Islet precursor cell (in vitro differentiated cells): ENCODE measurements at regions not wholly inside any gene's neighbourhood (a gene's known extent, or its start where the extent isn't known, plus 50 kb on each side); places are given as distances from the start of the nearest gene placed in this dataset.

Source experiments
- DNase-seq: peaks from one replicate; pipeline ENCODE4 v3.0.0-alpha.2; 2018

DNA sequence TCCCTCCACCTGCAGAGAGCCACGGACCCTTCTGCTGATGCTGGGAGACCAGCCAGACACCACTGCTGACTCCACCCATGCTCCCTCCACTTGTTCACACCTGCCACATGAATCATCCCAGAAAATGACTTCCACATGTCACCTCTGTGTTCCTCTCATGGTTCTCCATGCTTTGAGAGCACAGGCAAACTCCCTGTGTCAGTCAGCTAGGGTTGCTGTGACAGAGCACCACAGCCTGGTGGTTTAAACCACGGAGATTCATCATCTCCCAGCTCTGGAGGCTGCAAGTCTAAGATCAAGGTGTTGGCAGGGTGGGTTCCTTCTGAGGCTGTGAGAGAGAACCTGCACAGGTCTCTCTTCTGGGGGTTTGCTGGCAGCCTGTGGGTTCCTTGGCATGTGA is 381.4 kb downstream of the GADD45G start:
- no peak for DNase-seq

DNA sequence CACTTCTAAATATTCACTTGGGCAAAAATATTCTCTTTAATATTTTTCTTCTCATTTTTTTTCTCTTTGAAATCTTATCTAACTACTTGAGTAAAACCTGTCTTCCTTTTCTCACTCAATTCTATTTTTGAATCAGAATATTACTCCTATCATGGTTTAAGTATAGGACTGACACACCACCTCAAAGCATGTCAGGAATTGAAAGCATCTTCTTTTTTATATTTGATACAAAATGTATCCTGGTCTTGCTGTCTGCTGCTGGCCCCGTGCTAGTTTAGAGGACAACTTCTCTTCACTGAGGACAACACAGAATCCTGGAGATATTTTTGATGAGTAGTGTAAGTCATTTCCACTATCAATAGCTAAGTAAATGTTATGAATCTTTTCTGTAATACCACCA is 383.6 kb downstream of the GADD45G start:
- no peak for DNase-seq

DNA sequence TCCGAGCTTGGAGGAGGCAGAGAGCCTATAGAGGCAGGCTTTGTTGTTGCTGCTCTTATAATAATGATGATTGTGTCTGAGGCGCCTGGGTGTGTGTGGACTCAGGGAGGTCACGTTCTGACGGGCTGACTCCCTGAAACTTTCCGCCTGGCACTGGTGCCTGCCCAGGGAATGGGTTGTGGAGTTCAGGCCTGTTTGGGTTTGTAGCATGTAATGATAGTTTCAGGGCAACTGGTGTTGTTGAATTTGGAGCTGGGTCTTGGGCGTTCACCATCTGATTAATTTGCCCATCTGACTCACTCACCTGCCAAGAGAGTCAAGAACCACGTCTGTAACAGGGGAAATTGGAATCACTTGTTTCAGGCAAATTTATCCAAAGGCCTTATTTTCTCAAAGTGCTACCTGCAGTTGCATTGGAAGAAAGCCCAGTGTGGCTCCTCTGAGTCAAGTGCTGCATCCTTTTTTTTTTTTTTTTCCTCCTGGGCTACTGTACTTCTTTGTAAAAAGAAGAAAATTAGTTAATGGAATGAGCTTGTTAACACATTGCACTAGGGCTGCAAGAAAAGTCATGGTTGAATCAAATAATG is 386.5 kb downstream of the GADD45G start:
- no peak for DNase-seq

DNA sequence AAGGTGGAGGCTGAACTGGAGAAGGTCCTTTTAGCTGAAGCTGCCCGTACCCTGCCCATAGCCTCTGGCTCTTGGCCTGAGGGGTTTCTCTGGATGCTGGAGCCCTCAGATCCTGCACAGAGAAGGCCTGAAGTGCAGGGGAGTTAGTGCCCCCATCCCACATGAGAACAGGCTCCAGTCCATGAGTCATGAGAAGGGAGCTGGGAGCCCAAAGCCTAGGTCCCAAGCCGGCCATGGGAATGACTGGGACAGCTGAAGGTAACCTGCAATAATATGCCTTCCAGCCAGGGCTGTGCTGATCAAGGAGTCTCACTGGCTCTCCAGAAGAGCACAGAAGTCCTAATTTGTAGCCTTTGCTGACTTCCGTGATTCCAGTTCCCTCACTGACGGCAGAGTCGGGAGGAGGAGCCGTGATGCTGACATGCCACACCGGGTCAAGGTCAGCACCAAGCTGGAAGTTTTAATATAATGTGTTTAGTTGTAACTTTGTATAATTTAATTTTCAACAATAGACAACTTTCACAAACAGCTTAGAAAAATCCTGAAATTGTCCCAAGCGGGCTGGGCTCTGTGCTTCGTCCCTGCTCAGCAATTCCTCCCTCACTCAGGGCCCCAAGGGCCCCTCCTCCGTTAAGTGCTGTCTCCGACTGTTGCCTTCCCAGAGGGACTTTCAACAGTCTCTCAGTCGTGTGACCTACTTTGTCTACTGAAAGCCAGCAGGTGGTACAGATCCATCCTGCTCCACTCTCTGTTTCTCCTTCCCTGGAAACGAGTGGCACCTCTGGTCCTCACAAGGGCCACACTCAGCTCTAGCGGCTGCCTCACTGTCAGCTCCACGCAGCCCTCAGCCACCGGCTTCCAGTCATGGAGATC is 387.8 kb downstream of the GADD45G start:
- no peak for DNase-seq

DNA sequence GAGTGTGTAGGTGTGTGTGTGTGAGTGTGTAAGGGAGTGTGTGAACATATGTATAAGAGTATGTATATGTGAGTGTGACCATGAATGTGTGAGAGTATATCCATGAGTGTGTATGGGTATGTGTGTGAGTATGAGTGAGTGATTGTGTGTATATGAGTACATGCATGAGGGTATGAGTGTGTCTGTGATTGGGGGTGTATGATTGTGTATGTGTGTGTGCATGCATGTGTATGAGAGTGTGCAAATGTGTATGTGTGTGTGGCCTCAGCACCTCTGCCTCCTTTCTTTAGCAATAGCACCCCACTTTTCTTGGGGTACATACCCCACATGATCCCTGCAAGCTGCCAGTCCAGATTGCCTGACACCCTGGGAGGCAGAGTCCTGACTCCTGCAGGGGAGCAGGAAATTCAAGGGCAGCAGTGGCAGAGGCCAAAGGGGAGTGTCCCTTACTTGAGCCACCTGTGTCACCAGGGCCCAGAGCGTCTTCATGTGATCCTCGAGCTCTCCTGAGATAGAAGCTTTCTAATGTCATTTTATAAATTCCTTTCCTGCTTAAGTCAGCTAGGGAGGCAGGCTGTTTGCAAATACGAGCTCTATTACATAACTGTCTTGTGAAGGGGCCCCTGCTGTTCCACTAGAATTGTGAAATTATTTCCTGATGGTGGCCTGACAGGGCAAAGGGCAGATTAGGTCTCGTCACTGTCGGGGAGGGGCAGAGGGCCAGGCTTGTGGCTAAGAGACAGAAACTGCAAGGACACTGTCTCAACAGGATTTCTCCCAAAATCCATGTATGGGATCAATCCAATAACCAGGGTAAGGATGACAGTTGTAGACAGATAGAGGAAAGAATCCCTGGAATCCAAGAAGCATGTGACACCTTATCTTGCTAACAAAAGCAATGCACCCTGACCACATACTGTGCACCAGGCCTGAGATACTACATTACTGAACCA is 389.1 kb downstream of the GADD45G start:
- peak; percentile 67 for DNase-seq

DNA sequence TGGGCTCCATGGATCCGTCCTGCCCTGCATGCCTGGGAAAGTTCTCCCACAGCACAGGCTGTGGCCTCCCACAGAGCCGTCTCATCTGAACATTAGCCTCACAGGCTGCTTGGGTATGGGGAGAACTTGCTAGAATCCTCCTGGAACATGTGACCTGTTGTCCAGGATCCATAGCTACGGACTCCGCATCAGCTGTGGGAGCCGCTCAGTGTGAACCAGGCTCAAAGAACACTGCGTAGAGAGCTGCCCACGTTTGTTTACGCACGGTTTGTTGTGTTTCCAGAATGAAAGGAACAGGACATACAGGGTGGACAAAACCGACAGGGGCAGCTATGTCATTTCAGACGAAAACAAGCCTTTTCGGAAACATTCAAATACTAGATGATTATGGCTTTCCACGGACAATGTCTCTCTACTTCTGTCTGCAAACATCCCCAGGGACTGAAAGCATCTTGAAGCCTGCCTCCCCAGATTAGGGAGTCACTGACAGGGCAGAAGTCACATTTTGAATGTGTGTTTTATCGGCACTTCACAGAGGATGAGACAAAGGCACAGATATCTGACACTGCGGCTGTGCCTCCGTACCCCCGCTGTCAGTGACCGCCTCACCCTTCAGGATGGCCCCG is 390.3 kb downstream of the GADD45G start:
- DNase-seq, result no peak

DNA sequence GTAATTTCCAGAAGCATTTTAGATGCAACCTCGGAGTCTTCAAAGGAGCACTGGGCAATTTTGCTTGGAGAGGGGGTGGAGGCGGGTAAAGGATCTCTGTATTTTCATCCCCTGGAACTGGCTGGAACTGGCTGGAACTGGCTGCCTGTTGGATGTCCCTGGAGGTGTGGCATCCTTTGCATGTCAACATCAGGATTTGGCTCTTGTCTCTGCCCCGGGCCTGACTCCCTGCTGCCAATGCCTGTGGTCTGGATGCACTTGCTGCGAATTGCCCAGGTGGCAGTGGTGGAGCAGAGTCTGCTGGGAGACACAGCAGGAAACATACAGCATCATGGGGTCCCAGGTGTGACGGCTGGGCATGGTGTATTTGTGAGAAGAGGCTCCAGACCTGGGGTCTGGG is 391.3 kb downstream of the GADD45G start:
- no peak for DNase-seq

DNA sequence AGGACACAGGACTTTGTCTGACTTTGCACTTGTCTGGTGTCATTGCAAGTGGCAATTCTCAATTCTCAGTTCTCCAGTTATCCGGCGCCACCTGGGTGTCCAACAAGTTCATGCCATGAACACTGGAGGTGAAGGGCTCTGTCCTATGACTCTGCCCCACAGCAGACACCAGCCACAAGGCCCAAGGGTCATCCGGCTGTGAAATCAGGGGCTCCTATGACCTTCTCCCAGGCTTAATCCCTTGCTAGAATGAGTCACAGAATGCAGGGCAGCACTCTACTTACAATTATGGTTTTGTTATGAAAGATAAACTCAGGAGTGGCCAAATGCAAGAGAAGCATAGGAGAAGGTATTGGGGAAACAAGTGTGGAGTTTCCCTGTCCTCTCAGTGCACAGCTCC is 392.0 kb downstream of the GADD45G start:
- no peak for DNase-seq

DNA sequence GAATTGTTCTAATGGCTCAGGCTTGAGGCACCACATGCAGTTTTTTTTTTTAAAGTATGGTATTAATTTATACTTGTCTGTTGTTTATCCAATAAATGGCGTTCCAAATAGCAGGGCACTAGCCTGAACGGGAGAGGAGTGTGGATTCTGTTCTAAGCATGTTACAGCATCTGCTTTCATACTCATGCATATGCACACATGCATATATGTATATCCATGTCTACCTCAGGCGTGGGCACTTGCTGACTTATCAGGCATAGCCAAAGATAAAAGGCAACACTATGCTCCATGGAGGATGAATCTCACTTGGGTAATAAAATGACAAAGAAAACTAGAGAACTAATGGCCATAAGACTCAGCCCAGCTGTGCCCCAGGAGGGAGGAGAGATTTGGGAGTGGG is 393.8 kb downstream of the GADD45G start:
- DNase-seq, result no peak

DNA sequence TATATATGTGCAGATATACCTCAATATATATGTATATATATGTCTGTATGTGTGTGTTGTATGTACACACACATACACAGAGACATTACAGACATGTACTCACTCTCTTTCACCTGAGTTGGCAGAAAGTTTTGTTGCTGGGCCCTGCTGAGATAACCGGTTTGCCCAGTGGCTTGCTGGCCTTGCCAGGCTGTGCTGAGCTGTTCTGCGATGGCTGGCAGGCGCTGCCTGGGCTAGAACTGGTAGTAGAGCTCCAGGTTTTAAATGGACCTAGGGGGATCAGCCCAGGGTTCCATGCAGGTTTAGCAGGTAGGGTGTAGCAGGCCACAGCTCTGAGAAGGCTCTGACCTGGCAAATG is 394.3 kb downstream of the GADD45G start:
- DNase-seq, result no peak

DNA sequence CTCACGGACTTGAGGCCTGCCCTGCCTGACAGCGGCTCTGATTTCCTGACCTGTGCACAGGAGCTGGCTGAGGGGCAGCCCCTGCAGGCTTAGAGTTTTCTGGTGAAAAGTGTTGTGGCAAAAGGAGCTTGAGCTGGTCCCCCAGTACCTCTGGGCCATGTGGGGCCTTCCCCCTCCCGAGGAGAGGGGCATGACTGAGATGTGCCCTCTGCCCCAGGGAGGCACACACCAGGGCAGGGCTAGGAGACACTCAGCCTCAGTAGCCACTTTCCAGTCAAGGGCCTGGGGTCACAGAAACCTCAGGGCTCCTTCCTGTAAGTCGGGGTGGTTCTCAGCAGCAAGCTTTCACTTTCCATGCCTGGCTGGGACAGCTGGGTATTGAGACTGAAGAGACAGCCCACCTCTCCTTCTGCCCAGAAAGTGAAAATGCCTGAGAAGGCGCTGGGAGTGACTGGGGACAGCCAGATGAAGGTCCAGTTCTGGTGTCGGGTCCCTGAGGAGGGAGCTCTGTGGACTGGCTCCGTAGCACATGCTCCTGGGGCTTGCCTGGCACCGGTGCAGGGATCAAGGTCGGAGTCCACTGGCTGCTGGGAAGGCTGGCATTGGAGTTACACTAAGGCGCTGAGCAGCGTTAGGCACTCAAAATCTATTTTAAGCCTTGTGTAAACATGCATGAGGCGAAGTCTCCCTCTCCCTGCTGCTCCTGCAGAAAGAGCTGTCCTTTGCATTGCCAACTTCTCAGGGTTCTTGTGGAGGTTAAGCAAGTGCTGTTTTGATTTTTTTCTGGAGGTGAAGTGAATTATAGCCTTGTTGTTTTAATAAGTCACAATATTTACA is 394.9 kb downstream of the GADD45G start:
- DNase-seq, result no peak

DNA sequence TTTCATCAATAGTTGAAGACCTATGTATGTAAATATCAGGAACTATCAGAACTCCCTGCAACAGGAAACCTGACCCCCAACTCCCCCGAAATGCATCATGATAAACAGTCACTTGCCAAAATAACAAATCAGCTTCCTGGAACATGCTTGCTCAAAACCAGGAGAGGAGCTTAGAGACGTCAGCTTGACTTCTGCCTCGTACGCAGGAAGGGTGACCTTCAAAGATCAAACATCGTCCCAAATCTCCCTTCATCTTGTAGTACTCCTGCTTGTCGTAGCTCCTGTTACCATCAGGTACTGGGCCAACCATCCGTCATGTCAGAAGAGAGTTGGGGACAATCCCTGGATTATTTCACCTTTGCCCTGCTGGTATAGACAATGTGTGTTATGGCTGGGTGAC is 396.1 kb downstream of the GADD45G start:
- DNase-seq, result no peak

DNA sequence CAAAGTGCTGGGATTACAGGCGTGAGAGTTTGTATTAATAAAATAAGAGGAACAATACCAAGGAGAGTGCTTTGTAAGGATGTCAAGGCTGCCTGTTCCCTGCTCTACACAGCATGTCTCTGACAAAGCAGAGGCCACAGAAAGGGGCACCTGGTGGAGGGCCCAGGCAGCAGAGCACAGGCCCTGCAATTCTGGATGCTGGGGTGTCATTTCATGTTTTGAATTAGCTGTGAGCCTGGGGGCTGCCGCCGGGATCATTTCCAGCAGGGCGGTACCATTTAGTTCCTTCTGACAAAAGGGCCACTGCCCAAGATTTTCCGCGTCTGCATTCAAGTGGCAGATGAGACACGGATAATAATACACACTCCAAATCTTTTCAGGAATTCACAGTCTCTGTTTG is 396.9 kb downstream of the GADD45G start:
- DNase-seq, result no peak

DNA sequence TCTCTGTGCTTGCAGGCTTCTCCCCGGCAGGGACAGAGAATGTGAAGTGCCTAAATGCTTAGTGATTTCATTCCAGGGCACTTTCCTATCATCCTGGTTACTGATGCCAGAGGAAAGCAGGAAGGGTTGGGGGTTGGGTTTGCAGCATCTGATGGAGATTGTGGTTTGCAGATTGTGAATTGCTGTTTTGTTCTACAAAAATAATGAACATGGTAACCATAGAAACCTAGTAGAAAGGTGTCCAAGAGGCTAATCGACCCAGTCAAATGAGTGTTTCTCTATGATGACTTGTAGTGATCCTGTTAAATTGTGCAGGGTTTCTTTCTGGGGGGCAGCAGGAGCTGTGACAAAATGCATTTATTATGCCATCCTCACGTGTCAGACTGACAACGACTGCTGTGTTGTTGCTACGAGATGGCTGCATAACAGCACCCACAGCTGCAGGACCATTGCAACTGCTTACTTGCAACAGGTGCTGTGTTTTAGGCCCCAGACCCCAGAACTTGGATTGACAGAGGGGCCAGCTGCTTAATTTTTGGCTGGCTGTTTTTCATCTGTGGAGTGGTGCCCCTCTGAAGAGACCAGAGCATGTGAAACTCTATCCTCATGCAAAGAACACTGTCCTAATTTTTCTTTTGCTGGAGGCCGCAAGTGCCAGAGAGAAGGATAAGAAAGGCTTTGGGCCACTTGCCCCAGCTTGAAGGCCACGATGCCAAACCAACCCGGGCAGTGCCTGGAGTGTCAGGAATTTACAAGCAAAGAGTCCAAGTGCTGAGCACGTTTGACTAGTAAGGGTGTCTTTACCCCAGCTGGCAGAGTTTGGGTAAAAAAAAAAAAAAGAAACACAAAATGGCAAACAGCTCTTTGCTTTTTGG is 397.8 kb downstream of the GADD45G start:
- no peak for DNase-seq

DNA sequence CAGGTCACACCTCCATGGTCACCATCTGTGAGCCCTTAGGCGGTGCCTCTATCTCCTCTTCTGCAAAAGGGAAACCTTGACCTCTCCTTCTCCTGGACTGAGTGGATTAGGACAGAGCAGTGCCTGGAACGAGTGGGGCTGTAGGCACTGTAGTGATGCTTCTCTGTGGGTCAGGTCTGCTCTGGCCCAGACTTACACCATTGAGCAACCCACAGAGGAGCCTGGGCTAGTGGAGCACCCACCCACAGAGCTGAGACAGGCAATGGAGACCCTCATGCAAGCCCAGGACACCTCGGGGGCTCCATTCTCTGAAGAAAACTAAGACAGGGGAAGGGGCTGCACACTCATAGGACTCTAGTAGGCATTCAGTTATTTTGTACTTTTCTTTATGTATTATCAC is 400.6 kb downstream of the GADD45G start:
- no peak for DNase-seq

DNA sequence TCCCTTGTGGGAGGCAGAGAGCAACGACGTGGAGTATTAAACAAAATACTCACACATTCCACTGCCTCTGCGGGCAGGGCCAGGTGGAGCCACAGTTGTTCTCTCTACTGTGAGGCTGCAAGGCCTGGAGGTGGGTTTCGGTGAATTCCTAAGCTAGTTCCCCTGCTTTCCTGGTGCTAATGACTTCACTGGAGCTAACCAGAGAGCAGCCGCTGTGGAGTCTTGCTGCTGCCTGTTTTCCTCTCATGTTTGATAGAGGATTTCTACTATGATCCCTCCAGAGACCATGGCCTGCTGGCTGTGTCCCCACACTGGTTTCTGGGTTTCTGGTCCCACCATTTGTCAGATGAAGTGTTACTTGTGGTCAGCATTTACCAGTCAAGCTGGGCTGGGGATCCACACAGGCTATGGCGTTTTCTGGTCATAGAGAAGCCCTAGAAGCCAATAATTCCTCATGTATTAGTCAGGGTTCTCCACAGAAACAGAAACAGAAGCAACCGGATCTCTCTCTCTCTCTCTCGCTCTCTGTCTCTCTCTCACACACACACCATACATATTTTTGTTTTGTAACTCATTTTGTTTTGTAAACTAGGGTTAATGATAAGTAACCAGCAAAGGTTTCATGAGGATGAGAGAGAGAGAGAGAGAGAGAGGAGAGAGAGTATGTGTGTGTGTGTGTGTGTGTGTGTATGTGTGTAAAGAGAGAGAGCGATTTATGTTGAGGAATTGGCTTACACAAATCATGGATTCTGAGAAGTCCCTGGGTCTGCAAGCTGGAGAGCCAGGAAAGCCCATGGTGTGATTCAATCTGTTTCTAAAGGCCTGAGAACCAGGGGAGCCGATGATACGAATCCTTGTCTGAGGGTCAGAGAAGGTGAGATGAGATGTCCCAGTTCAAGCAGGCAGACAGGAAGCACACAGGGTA is 403.0 kb downstream of the GADD45G start:
- DNase-seq, result peak; percentile 88

DNA sequence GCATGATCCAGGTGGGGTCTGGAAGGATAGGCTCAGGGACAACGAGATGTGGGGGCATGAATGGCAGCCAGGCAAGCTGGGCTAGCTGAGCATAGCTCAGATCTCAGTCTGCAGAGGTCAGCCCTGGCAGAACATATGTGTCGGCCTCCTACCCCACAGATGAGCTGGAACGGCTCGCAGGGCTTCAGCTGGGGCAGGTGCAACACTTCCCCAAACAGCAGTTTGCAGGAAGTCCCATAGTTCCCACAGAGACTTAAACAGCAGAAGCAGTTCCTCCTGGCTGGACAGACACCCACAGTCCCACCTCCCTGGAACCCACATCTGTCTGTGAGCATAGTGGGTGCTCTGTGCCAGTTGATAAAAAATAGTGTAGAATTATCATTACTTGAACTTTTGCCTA is 404.6 kb downstream of the GADD45G start:
- no peak for DNase-seq

DNA sequence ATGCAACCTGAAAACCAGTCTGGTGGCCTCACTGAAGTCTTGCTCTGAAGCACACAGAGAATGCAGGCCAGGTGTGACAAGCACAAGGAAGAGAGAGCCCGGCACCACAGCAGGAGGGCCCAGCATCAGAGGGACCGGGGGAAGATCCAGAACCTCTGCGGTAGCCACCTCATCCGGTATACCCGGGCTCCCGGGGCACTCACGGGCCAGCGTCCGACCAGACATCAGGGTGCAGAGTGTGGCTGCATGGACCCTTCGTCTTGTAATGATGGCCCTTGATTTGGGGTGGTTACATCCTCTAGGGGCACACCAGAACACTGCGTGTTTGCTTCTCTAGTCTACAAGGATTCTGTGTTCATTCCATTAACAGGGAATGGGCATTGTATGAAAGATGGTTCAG is 406.0 kb downstream of the GADD45G start:
- no peak for DNase-seq

DNA sequence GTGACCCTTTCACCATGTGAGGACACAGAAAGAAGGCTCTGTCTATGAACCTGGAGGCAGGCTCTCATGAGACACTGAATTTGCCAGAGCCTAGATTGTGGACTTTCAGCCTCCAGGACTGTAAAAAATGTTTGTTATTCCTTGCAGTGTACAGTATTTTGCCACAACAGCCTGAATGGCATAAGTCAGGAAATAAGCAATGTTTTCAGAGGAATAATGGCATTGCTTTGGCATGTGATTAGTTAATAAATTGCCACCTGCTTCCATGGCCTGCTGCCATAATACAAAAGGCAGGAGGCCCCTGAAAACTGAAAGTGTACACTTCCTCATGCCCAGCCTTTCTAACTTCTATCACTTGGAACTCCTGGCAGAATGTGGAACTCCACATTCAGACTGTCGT is 408.1 kb downstream of the GADD45G start:
- no peak for DNase-seq

DNA sequence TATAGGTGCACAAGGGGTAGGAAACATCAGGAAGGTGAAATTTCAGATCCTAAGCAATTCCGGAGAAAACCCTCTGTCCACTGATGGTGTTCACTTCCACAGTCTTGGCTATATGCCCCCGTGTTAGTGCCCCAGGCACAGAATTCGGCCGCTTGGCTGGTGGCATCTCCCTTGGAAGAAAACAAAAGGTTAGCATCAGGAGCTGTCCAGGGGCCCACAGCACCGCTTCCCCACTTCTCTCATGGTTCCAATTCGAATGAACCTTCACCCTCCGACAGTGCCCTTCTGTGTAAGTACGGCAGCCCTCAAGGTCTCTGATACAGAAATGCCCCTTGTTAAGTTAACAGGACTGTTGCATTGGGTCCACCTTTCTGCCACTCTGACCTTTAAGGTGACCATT is 409.0 kb downstream of the GADD45G start:
- DNase-seq, result no peak
